SK-N-SH (cell line): ENCODE measurements at regions not wholly inside any gene's neighbourhood (a gene's known extent, or its start where the extent isn't known, plus 50 kb on each side); places are given as distances from the start of the nearest gene placed in this dataset.

Experiments used
- EZH2phosphoT487 ChIP-seq: fragments of 200-600 bp; sonication (generic); IDR thresholded peaks from 2 replicates; pipeline ENCODE4 v1.6.1; 2017; ENCODE audit warnings: low read depth, mixed run types, mild to moderate bottlenecking, antibody characterized with exemption, moderate library complexity, borderline replicate concordance
- FOXJ3 ChIP-seq: sonication (generic); formaldehyde crosslinking; IDR thresholded peaks from 2 replicates; pipeline ENCODE4 v1.5.1; 2020; ENCODE audit warnings: mild to moderate bottlenecking, missing genetic modification reagents
- GATA2 ChIP-seq: sonication (generic); formaldehyde crosslinking; IDR thresholded peaks from 2 replicates; pipeline ENCODE4 v1.5.0; 2020; ENCODE audit warnings: mild to moderate bottlenecking, missing genetic modification reagents
- MEF2A ChIP-seq: IDR thresholded peaks from 2 replicates; pipeline ENCODE4 v1.4.0; 2012; ENCODE audit warnings: low read depth, borderline replicate concordance
- MXI1 ChIP-seq: IDR thresholded peaks from 2 replicates; pipeline ENCODE4 v1.6.1; 2012; ENCODE audit warnings: mild to moderate bottlenecking, low read depth, low read length, improper control_type of control experiment
- POLR2AphosphoS5 ChIP-seq: IDR thresholded peaks from 2 replicates; pipeline ENCODE4 v1.6.1; 2012; ENCODE audit warnings: low read depth, low read length
- RAD21 ChIP-seq: IDR thresholded peaks from 2 replicates; pipeline ENCODE4 v1.6.1; 2012; ENCODE audit warnings: mild to moderate bottlenecking, low read length
- SIN3A ChIP-seq: IDR thresholded peaks from 2 replicates; pipeline ENCODE4 v1.6.1; 2012; ENCODE audit warnings: low read depth, mild to moderate bottlenecking, low read length, moderate library complexity, borderline replicate concordance
- TEAD4 ChIP-seq: IDR thresholded peaks from 2 replicates; pipeline ENCODE4 v1.4.0; 2012; ENCODE audit warnings: mild to moderate bottlenecking, borderline replicate concordance; ENCODE audit not compliant: insufficient read depth
- TF ChIP-seq, protein P1 (sequence below): fragments of 200-600 bp; sonication (generic); IDR thresholded peaks from 2 replicates; pipeline ENCODE4 v1.6.1; 2017; ENCODE audit warnings: antibody characterized with exemption, mild to moderate bottlenecking, moderate library complexity
- TF ChIP-seq, protein P2 (sequence below): IDR thresholded peaks from 2 replicates; pipeline ENCODE4 v1.6.1; 2012; ENCODE audit warnings: mild to moderate bottlenecking, low read depth, low read length, moderate library complexity

DNA sequence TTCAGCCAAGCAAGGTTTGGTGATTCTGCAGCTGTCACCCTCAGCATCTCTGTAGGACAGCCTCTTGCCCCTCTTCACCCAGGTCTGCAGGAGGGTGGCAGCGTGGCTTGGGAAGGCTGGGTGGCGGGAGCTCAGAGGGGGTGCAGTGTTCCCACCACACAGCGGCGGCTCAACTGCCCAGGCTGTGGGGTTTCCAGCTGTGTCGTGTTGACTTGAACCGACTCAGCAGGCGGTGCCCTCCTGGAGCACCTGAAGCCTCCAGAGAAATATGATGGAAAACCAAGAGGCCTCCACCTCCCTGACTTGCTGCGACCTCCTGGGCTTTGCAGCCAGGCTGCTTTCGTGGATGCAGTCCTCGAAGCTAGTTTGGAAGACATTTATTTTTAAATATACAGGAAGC lies 68.0 kb upstream of the KLF6 start:
- TF ChIP-seq MEF2A (no peak), POLR2AphosphoS5 (no peak), TEAD4 (no peak), MXI1 (no peak), EZH2phosphoT487 (no peak), SIN3A (no peak), FOXJ3 (no peak), GATA2 (CRISPR knock-in tag) (no peak), RAD21 (no peak)
- TF ChIP-seq, protein P1, sequence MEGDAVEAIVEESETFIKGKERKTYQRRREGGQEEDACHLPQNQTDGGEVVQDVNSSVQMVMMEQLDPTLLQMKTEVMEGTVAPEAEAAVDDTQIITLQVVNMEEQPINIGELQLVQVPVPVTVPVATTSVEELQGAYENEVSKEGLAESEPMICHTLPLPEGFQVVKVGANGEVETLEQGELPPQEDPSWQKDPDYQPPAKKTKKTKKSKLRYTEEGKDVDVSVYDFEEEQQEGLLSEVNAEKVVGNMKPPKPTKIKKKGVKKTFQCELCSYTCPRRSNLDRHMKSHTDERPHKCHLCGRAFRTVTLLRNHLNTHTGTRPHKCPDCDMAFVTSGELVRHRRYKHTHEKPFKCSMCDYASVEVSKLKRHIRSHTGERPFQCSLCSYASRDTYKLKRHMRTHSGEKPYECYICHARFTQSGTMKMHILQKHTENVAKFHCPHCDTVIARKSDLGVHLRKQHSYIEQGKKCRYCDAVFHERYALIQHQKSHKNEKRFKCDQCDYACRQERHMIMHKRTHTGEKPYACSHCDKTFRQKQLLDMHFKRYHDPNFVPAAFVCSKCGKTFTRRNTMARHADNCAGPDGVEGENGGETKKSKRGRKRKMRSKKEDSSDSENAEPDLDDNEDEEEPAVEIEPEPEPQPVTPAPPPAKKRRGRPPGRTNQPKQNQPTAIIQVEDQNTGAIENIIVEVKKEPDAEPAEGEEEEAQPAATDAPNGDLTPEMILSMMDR = no peak
- TF ChIP-seq, protein P2, sequence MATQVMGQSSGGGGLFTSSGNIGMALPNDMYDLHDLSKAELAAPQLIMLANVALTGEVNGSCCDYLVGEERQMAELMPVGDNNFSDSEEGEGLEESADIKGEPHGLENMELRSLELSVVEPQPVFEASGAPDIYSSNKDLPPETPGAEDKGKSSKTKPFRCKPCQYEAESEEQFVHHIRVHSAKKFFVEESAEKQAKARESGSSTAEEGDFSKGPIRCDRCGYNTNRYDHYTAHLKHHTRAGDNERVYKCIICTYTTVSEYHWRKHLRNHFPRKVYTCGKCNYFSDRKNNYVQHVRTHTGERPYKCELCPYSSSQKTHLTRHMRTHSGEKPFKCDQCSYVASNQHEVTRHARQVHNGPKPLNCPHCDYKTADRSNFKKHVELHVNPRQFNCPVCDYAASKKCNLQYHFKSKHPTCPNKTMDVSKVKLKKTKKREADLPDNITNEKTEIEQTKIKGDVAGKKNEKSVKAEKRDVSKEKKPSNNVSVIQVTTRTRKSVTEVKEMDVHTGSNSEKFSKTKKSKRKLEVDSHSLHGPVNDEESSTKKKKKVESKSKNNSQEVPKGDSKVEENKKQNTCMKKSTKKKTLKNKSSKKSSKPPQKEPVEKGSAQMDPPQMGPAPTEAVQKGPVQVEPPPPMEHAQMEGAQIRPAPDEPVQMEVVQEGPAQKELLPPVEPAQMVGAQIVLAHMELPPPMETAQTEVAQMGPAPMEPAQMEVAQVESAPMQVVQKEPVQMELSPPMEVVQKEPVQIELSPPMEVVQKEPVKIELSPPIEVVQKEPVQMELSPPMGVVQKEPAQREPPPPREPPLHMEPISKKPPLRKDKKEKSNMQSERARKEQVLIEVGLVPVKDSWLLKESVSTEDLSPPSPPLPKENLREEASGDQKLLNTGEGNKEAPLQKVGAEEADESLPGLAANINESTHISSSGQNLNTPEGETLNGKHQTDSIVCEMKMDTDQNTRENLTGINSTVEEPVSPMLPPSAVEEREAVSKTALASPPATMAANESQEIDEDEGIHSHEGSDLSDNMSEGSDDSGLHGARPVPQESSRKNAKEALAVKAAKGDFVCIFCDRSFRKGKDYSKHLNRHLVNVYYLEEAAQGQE = no peak
